A204.1 (cell line): ENCODE measurements at regions not wholly inside any gene's neighbourhood (a gene's known extent, or its start where the extent isn't known, plus 50 kb on each side); places are given as distances from the start of the nearest gene placed in this dataset.

Source experiments
- FAIRE-seq: peaks from 2 replicates; lab custom pipeline; 2012; peaks lifted over from hg19 to GRCh38; lab: Jason Lieb, UNC

- FAIRE-seq, result no peak
Measured at GRCh38 chr1:170219163-170219562, 73.4 kb downstream of the NTMT2 start.

DNA sequence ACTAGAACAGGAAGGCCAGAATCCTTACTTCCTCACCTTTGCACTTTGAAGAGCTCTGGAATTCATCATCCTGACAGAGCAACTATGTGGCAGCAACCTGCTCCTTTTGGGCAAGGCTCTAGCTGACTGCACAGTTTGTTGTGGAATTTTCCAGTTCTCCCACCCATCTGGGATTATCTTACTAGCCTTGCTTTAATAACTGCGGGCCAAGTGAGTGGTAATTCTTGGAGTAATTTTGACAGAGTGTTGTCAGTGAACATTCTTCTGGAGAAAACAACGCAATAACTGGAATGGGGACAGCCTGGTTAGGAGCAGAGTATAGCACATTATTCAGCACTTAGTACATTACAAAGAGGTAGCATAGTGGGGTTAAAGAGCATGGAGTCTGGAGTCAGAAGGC is 75.3 kb downstream of the NTMT2 start:
- FAIRE-seq, result no peak

GRCh38 chr1:170221495-170221894 is 75.7 kb downstream of the NTMT2 start:
- no peak for FAIRE-seq

- no peak for FAIRE-seq
Measured at GRCh38 chr1:170224469-170224868, 78.7 kb downstream of the NTMT2 start.

DNA sequence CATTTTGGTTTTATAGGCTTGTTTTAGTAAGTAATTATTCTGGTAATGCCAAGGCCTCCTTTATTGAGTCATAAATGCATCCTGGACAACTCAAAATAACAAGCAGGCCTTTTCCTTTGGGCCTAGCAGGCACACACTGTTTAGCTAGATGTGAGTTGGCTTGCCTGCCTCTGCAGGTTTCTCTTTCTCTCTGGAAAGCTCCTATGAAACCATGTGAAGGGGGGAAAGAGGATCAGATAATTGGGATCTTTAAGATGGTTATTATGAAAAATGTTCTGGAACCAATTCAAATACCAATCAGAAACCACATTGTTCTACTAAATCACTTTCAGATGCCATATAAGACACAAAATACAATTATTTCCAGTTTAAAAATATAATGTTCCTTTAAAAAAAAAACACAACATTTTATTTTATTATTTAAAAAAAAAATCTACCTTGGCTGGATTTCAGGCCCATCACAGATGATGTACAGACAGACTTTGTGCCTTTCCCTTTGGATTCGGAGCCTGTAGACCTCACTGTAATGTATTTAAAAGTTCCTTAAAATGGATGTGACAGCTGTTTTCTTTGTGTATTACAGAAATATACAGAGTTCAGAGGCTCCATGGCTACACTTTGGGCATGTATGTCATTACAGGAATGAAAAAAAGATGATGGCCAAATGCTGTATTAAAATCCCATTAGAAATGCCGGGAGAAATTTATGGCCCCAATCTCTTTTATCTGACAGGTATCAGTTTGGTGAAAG is 80.2 kb downstream of the NTMT2 start:
- no peak for FAIRE-seq

DNA sequence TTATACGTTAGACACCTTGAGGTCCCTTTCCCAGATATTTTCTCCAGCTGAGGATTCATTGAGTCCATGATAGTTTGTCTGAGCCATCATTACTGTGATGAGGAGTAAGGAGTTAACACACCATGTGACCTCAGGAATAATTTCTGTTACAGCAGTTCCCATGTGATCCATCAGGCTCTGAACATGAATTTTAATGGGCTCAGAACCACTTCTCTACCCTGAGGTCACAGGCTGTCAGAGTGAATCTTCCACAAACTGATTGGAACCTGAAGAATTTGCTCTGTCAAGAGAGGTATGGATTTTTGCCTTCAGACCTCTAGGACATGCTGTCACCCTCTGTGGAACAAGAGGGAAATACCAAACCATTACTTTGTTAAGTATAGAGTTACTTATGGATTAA is 81.0 kb downstream of the NTMT2 start:
- no peak for FAIRE-seq

DNA sequence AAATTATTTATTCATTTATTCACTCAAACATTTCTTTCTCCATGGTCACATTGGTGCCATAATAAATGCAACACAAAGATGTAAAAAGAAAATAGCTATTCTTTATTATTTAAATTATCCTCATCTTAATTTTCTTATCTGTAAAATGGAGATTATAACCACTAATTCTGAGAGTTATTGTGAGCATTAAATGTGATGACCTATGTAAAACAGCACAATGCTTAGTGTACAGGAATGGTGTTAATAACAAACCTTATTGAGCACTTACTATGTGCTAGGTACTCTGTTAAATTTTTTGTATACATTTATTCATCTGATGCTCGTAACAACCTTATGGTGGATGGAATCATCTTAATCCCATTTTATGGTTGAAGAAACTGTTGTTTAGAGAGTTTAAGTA is 84.6 kb downstream of the NTMT2 start:
- no peak for FAIRE-seq

- no peak for FAIRE-seq
Measured at GRCh38 chr1:170231662-170232061, 85.9 kb downstream of the NTMT2 start.

- no peak for FAIRE-seq
Measured at GRCh38 chr1:170238704-170239391, 93.1 kb downstream of the NTMT2 start.

DNA sequence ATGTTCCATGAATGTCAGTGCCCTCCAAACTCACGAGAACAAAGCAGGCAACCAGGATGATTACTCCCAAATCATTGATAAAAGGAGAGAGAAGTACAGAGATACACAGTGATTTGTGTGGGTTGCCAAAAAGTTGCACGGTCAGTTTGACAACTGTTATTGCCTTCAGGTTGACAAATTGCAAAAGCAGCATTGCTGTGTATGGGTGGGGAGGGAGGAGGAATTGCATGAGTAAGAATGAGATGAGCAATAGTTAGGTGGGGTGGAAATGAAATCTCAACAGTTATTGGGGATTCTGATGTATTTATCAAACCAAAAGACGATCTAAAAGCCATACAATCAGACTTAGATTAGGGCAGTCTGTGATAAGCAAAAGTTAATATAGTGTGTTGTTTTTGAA is 93.7 kb downstream of the NTMT2 start:
- no peak for FAIRE-seq

DNA sequence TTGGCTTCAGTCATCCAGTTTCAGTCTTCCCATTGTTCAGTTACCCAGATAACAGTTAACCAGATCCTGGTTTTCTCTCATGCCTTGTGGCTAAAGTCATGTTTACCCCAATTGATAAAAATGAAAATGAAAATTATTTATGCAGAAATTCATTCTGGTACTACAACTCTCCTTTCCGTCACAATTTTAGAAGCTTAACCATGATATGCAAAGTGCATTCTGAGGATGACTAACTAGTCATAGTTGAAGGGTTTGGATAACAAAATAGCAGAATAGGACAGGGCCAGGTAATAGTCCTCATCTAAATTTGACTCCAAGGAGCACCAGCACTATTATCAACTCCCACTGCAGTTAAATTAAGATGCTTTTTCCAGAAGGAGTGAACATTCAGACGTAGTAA is 94.7 kb downstream of the NTMT2 start:
- FAIRE-seq, result no peak

GRCh38 chr1:170241266-170241851 is 95.6 kb downstream of the NTMT2 start:
- FAIRE-seq, result no peak

- FAIRE-seq, result no peak
Measured at GRCh38 chr1:170247751-170248521, 102.2 kb downstream of the NTMT2 start.

GRCh38 chr1:170250531-170251276 is 104.9 kb downstream of the NTMT2 start:
- no peak for FAIRE-seq

GRCh38 chr1:170252851-170253579 is 107.3 kb downstream of the NTMT2 start:
- no peak for FAIRE-seq

- no peak for FAIRE-seq
Measured at GRCh38 chr1:170254371-170254770, 108.6 kb downstream of the NTMT2 start.

DNA sequence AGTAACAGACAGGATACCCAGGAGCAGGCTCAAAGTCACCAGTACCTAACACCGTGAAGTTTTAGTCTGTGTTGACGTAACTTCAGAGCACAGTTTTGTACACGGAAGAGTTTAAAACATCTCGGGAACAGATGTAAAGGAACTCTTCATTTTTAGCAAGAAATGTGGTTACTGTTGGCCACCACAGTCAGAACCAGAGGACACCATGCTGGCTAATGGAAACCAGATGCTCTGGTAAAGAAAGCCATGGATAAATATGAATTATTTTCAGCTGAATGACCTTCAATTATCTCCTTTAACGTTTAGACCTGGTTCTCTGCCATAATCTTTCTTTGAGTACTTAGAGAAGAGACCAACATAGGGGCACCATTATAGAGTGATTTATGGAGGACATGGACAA is 115.9 kb downstream of the NTMT2 start:
- FAIRE-seq, result no peak

DNA sequence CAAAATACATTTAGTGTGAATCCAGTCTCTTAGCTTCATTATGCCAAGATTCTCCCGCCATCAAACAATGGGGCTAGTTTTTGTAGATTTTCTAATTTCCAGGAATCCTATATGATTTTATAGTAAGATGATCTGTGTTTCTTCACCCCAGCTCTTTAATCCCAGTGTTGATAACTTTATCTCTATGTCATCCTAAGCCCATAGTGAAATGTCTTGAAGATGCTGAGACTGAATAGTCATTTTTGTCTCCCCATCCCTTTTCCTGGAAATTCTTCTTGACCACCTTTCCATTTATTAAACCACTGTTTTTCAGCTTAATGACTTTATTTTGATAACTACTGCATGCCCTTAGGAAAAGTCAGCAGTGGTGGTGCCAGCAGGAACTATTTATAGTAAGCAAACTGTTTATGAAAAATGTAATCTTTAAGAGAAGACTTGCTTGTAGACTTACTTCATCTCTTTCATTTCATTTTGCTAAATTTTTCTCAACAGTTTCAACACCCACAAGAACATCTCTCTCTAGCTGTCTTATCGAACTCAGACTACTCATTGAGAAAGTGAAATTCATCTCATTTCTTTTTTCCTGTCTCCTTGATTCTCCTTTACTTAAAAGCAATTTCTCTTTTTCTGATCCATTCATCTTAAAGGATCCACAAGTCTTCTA is 116.6 kb downstream of the NTMT2 start:
- FAIRE-seq, result no peak

GRCh38 chr1:170265234-170265633 is 119.5 kb downstream of the NTMT2 start:
- no peak for FAIRE-seq

- no peak for FAIRE-seq
Measured at GRCh38 chr1:170267317-170267716, 121.6 kb downstream of the NTMT2 start.
